22Rv1 (cell line): ENCODE measurements at regions not wholly inside any gene's neighbourhood (a gene's known extent, or its start where the extent isn't known, plus 50 kb on each side); places are given as distances from the start of the nearest gene placed in this dataset.

ENCODE experiments used
- H3K27ac ChIP-seq: fragments of 450-650 bp; 2 replicates; pipeline ENCODE4 v1.5.1; 2017
- CTCF ChIP-seq: fragments of 450-650 bp; IDR thresholded peaks from 2 replicates; pipeline ENCODE4 v1.5.1; 2017; ENCODE audit warnings: mild to moderate bottlenecking
- ZFX ChIP-seq: fragments of 450-650 bp; IDR thresholded peaks from 2 replicates; pipeline ENCODE4 v1.6.1; 2017; ENCODE audit warnings: antibody characterized with exemption, borderline replicate concordance

GRCh38 chr11:91783173-91783572 is 441.4 kb upstream of the FAT3 start:
- TF ChIP-seq CTCF (no peak), ZFX (no peak)
- H3K27ac ChIP-seq = no peak overlapping the region

GRCh38 chr11:91778758-91779157 is 445.9 kb upstream of the FAT3 start:
- TF ChIP-seq CTCF (no peak), ZFX (no peak)
- no peak overlapping the region for H3K27ac ChIP-seq

DNA sequence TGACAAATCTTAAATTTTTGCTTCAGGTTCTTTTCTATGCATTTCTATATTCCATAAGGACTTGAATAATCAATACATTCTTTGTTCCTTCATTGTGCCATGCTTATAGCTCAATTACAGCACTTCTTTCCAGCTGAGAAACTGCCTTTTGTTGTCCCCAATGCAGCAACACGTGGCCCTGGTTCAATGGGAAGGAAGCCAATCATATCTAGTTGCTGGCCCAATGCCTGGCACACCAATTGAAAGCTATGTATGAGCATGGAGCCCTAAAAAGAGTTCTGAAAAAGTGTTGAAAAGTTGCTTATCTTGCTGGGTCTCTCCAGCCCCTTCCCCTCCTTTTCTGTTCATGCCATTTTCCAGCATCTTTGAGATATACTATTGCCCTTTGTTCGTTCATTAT is 448.0 kb upstream of the FAT3 start:
- H3K27ac ChIP-seq = no peak overlapping the region
- TF ChIP-seq ZFX (no peak), CTCF (no peak)

DNA sequence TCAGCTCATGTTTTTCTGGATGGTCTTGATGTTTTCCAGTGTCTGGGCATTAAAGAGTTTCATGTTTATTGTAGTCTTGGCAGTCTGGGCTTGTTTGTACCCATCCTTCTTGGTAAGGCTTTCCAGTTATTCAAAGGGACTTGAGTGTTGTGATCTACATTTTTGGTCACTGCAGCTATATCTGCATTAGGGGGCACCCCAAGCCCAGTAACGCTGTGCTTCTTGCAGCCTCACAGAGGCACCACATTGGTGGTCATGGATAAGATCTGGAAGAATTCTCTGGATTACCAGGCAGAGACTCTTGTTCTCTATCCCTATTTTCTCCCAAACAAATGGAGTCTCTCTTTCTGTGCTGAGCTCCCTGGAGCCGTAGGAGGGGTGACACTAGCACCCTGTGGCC is 451.5 kb upstream of the FAT3 start:
- no peak overlapping the region for H3K27ac ChIP-seq
- no peak for TF ChIP-seq CTCF
- no peak for TF ChIP-seq ZFX

- TF ChIP-seq CTCF (no peak), ZFX (no peak)
- no peak overlapping the region for H3K27ac ChIP-seq
Observed at GRCh38 chr11:91771961-91772360, 452.7 kb upstream of the FAT3 start.

DNA sequence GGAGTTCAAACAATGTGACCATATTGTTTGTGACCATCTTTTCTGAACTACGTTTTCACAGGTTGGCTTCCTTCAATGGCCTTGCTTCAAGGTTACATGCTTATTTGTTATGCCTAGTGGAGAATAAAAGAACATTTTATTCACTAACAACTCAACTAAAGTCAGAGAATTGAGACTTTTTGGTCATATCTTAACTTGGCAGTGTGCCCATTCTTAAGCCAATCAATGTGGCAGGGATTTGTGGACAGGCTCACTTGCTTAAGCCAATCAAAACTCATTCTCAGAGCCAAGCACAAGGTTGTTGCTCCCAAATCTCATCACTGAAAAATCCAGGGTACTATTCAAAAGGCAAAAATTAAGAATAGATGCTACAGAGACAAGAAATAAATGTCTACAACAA is 455.8 kb upstream of the FAT3 start:
- TF ChIP-seq CTCF (no peak), ZFX (no peak)
- no peak overlapping the region for H3K27ac ChIP-seq

GRCh38 chr11:91763331-91763730 is 461.3 kb upstream of the FAT3 start:
- no peak overlapping the region for H3K27ac ChIP-seq
- TF ChIP-seq CTCF (no peak), ZFX (no peak)
